HG03439 (cell line): ENCODE measurements at regions not wholly inside any gene's neighbourhood (a gene's known extent, or its start where the extent isn't known, plus 50 kb on each side); places are given as distances from the start of the nearest gene placed in this dataset.
"Not testable (repeated sequence)": the region's sequence is repeated elsewhere in the genome, so short reads cannot be mapped to it uniquely, and the experiment has no call there.

Source experiments
- ATAC-seq: cut with Tn5 transposase; IDR thresholded peaks from one replicate; pipeline ENCODE4 v1.9.1; 2021; ENCODE audit warnings: mild to moderate bottlenecking, moderate library complexity; ENCODE audit not compliant: unreplicated experiment

DNA sequence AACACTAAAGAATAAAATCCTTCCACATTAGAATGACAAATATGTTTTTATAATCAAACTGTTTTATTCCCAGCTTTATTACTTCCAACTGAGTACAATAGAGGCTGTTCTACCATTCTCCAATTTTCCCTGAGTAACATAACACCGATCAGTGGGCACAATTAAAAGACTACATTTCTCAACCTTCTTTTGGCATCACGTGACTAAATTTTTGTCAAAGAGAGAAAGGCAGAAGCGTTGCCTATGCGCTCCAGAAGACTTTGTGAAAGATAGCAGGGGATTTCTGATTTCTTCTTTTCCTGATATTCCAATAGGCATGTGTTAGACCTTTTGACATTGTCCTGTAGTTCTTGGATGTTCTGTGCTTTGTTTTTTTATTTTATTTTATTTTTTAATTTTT, 1705.6 kb upstream of the PCDH7 start:
- no peak for ATAC-seq

DNA sequence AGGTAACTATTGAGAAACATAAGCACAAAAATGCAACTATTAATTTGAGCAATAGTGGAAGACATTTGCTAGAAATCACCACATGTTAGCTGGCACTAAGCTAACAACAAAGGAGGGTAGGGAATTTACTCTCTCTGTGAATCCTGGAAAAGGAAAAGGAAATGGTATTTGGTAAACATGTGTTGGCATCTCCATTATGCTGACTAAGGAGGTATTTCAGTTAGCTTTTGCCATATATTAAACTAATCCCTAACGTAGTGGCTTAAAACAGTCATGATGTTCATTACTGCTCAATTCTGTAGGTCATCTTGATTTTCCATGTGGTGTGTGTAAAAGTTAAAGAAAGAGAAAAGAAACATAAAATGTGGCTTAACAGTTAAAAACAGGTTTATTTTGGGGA, 1686.5 kb upstream of the PCDH7 start:
- ATAC-seq, result no peak

DNA sequence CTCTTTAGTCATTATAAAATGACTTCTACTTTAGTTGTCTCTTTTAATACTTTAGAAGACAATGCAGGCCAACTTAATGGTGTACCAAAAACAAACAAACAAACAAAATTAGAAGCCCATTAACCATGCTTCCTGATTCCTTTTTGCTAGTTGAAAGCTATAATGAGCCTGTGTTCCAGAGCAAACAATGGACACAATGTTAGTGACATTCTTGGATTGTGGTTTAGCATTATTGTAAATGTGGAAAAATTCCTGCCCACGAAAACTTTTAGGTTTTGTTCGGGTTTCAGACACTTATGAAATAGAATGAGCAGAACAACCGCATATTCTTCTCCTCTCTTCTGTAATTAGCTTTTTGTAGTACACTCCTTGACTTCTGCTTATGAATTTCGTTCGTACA, 1682.7 kb upstream of the PCDH7 start:
- ATAC-seq, result no peak

DNA sequence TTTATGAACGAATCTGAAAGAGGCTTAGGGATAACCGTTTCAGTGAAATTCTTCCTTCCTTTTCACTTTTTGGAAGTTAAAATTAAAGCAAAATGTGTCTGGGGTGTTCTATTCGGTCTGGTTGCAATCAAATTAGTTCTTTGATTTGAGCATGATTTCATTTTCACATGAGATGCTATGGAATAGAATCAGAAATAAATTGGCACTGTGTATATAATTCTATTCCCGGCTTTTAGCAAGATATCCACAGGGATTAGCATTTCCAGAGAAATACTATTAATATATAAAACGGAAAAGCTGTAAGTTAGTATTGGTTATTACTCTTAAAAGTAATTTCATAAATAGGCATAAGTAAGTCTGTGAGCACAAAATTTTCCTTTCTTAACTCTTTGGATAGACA, 1676.8 kb upstream of the PCDH7 start:
- ATAC-seq, result no peak

DNA sequence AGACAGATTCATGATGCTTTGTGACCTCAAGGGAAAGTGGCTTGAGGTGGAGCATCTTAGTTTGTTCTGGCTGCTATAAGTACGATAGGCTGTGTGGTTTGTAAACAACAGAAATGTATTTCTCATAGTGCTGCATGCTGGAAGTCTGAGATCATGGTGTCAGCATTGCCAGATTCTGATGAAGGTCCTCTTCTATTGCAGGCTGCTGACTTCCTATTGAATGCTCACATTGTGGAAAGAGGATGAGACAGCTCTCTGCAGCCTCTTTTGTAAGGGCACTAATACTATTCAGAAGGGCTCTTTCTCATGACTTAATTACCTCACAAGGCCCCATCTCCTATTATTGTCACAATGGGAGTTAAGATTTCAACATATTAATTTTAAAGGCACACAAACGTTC, 1674.0 kb upstream of the PCDH7 start:
- no peak for ATAC-seq

DNA sequence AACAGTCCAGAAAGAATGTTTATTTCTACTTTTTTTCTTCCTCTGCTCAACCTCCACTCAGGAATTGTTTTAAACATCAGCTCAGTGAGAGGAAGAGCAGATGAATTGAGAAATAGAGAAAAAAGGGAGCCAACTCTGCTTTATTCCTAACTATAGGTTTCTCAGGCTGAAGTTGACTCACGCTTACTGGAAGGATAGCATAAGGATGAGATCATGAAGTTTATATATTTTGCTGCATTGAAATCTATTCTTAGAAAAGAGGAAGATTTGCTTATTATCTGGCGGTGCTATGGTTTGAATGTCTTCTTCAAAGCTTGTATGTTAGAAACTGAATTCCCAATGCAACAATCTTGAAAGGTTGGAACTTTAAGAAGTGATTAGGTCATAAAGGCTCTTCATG, 1673.4 kb upstream of the PCDH7 start:
- no peak for ATAC-seq

DNA sequence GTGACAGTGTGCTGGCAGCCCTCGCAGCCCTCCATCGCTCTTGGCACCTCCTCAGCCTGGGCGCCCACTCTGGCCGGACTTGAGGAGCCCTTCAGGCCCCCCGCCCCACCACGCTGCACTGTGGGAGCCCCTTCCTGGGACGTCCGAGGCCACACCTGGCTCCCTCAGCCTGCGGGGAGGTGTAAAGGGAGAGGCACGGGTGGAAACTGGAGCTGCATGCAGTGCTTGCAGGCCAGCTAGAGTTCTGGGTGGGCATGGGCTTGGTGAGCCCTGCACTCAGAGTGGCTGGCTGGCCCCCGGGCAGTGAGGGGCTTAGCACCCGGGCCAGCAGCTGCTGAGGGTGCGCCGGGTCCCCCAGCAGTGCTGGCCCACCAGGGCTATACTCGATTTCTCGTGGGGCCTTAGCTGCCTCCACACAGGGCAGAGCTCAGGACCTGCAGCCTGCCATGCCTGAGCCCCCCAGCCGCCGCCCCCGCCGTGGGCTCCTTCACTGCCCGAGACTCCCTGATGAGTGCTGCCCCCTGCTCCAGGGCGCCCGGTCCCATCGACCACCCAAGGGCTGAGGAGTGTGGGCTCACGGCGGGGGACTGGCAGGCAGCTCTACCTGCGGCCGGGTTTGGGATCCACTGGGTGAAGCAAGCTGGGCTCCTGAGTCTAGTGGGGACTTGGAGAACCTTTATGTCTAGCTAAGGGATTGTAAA, 1672.7 kb upstream of the PCDH7 start:
- ATAC-seq, result no peak

DNA sequence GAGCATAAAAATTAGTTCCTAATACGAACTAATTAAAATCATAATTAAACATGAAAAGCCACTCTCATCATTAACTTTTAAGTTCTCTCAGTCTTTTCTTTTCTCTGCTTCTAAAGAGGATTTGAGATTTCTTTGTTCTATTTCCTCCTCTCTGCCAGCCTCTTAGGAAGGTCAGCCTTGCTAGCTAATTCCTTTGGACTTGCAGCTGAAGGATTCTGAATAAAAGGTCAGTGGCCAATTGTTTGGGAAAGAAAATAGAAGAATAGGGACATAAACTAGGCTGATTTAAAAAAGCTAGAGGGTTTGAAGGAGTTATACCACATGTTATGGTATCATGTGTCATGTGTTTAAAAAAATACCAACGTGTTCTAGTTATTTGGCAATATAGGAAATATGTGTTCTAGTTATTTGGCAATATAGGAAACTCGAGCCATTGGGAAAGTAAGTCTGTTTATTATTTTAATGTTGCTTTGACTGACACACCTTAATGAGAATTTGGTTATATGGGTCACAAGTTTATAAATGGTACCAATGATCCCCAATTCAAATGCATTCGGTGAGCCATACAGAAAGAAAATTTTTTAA, 1668.7 kb upstream of the PCDH7 start:
- no peak for ATAC-seq

DNA sequence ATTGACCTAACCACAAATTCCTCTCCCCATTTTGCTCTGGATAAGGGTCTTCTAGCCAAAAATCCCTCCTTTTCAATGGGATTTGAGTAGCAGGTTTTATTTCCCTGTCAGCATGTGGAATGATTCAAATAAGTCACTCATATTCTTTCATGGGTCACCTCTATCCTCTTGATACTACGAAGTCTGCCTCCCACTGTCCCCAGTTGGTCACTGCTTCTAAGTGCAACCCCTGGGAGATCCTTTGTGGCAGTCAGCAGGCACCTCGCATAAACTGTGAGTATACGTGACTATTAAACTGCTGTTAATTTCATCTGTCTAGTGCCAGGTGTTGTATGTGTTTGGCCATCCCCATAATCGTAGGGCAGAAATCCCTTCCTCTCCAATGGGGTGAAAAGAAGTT, 1667.9 kb upstream of the PCDH7 start:
- ATAC-seq, result no peak

DNA sequence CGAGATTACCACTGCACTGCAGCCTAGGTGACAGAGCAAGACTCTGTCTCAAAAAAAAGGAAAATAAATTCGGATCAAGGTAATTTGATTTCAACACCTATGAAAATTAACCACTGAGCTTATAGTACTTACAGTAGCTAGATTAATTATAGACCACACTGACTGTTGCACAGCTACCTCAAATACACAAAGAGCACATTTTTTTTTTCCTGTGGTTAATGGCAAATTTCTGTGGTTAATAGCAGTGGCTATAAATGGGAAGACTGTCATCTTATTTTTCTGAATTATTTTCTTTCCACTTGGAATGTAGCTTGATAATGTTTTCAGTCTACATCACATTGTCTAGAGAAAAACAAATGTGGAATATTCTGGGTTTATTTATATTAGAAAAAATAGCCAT, 1661.6 kb upstream of the PCDH7 start:
- ATAC-seq, result no peak

DNA sequence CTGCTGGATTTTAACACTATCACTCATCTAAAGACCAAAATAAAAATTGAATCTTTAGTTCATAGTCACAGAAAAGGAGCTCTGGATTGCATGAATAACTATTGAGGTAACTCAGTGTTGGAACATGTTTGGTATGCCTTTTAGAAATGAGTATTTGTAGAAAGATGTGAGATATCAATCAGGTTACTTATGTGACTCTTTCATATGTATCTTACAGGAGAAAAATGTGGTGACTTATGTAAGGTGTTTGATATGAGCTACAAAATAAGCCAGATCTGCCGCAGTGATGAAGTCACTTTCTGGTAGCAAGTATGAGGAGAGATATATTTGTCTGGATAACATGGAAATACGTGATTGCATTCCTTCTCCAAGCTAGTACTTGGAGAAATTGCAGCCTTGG, 1653.3 kb upstream of the PCDH7 start:
- ATAC-seq, result no peak

DNA sequence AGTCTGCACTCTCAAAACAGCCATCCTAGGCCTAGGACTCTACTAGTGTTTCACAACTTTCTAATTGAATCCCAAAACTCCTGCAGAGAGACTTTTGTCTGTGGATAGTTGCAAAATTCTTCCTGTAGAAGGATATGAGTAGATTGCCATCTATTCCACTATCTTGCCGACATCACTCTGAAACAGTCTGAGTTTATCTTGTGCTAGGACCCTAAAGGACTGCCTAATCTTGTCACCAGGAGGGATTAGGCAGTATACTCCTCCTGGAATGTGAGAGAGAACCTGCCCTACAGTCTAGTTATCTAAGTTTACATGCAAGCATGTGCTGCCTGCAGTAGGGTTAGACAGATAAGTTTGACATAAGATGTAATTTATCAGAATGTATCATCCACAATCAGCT, 1646.6 kb upstream of the PCDH7 start:
- no peak for ATAC-seq

DNA sequence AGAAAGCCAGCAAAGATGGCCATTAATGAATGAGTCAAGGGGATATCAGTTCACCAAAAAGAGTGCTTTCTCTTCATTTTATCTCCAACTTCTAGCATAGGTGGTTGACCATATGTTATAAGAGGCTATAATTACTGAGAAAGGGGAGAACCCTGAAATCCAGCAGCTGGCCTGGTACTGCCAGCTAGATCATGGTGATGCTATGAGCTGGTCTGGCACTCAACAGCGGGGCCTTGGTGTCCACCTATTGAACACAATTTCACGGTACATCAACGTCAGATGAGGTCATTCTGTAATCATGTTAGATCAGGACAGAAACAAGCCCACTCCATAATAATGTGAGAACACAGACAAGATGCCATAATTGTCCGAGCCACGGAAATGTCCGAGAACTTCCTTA, 1644.8 kb upstream of the PCDH7 start:
- ATAC-seq, result no peak

DNA sequence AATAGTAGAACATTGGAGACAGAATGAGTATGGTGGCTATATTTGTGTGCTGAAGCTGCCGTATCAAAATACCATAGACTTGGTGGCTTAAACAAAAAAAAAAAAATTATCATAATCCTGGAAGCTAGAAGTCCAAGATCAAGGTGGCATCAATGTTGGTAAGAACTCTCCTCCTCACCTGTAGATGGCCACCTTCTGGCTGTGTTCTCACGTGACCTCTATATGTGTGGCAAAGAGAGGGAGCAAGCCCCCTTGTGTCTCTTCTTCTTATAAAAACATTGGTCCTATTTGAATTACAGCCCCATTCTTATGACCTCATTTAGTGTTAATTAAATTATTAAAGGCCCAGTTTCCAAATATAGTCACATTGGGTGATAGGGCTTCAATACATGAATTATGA, 1640.9 kb upstream of the PCDH7 start:
- ATAC-seq, result no peak

DNA sequence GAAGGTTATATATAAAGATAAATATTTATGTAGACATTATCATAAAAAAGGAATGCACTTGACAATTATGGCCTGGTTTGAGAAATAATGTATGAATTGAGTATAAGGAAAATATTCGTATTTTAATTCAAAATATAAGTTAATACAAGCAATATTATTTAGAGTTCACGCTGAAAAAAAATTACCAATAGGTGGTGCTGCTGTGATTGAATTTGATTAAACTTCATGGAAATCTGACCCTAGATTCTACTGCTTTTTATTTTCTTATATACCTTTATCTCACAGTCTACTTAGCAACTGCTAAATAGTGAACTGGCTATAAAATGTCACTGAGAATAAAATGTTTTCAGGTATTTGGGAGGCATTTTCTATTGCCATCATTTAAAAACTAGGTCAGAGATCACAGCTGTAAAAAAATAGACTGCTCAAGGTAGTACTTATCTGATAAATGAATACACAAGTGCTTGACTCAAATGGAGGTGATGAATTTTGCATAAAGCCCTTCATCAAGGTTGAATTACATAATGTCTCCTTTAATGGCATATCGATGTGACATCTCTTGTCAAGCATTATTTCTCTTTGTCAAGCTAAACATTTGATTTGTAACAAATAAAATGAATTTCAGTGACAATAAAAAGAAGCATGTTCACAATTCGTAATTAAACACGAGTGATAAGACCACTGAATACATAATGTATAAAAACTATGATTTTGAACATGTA, 1638.8 kb upstream of the PCDH7 start:
- ATAC-seq, result no peak

DNA sequence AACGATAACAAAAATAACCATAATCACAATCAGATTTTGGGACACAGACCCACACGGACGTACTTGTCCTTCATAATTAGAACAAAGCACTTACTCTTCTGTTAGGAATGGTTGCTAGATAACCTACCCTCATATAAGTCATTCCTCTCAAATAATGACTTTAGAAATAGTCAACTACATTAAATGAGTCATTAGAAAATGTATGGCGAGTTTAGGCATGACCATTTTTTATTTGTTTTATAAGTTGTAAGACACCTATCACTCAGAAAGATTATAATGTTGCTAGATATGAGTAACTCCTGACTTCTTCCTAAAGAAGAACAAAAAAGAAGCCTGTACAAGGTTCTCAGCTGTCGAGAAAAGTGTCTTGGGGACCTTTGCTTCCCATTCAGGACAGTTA, 1637.5 kb upstream of the PCDH7 start:
- ATAC-seq, result no peak

DNA sequence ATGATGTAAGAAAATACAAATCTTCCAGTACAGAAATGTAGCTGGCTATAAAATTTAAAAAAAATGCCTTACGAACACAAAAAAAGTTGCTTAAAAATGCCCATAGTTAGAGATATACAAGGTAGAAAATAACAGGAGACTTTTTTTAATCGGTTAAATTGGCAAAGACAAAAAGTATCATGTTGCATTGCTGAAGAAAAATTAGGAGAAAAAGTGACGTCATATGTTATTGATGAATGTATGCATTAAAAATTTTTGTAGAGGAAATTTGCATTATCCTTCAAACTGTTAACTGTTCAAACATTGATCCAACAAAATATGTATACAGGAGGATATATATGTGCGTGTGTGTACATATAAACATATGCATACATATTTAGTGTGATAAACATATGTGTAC, 1634.4 kb upstream of the PCDH7 start:
- no peak for ATAC-seq

DNA sequence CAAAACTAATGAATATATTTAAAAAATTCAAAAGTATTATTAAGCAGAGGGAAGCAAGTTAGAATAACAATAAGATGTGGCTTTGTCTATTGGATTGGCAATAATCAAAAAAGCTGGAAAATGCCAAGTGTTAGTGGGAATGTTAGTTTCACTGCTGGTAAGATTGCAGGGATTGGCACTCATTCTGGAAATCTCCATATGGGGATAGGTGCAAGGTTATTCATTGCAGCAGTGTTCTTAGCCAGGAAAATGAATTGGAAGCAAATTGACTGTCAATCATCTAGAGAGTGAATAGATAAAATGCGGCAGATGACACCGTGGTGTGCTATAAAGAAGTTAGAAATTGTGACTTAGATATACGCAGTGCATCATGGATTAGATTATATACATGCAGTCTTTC, 1615.5 kb upstream of the PCDH7 start:
- ATAC-seq, result no peak

DNA sequence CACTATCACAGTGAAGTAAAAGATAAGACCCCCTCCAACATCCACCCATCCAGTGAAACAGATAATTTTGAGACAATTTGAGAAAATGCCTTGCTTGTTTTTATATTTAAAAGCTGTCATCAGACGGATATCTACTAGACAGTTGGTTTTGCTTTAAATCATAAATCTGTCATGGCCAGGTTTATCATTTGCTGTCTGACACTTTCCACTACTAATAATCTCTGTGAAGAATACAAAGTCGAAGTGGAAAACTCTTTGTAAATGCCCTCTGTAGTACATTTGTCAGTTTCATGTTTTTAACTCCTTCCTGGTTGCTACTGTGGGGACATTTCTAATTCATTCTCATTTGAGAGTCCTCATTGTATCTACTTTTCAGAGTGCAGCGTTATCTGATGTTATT, 1606.2 kb upstream of the PCDH7 start:
- no peak for ATAC-seq

DNA sequence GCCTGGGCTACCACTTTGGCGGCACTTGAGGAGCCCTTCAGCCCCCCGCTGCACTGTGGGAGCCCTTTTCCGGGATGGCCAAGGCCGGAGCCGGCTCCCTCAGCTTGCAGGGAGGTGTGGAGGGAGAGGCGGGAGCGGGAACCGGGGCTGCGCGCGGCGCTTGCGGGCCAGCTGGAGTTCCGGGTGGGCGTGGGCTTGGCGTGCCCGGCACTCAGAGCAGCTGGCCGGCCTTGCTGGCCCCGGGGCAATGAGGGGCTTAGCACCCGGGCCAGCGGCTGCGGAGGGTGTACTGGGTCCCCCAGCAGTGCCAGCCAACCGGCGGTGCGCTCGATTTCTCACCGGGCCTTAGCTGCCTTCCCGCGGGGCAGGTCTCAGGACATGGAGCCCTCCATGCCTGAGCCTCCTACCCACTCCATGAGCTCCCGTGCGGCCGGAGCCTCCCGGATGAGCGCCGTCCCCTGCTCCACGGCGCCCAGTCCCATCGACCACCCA, 1602.9 kb upstream of the PCDH7 start:
- ATAC-seq, result not testable (repeated sequence)

DNA sequence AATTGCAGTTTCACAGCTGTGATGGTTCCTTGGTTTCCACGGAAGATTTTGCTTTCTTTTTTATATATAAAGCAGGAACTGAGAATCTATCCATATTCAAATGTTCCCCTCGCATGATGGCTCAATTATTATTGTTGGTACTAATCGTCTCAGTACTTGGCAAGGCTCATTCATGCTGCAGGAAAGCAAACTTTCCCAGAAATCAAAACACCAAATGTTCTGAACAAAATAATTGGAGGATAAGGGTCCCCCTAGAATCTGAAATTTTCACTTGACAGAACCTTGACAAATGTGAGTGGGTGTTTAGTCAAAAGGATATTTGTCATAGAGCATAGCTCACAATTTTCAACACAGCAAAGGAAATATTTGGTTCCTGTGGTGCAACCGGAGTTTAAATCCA, 1598.6 kb upstream of the PCDH7 start:
- ATAC-seq, result no peak

DNA sequence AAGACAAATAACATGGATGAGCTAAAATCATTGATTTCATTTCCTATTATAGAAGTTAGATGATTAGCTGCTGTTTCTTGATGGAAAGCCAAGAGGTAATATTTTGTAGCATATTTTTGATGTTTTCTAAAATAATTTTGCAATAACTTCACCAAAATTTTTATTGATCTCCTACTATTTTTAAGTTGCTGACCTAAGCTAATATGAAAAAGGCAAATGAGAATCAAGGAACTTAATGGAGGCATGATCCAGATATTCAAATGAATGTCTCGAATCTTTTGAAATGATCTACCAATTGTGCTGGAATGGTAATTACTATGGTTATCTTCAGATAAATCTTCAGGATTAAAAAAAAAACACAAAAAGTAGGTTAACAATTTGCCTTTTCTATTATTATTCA, 1591.4 kb upstream of the PCDH7 start:
- ATAC-seq, result no peak
